SK-N-SH (cell line): ENCODE measurements at regions not wholly inside any gene's neighbourhood (a gene's known extent, or its start where the extent isn't known, plus 50 kb on each side); places are given as distances from the start of the nearest gene placed in this dataset.

Source experiments
- CTCF ChIA-PET: fragments of 300-600, 350-600 bp; formaldehyde crosslinking; extraction: SDS; loops from one replicate; lab custom pipeline; 2021; lab: Yijun Ruan, JAX
- POLR2A ChIA-PET: fragments of 350-600 bp; sonication (Branson Sonifier 250); formaldehyde crosslinking; extraction: SDS; loops from one replicate; lab custom pipeline; 2020; ENCODE audit warnings: antibody characterized with exemption, inconsistent platforms; lab: Yijun Ruan, JAX
- DNase-seq: peaks from one replicate; pipeline ENCODE4 v3.0.0; 2012
- H2AFZ ChIP-seq: fragments of 200-600 bp; sonication (generic); 2 replicates; pipeline ENCODE4 v1.8.1; 2016; ENCODE audit warnings: antibody characterized with exemption, mild to moderate bottlenecking, low read depth
- H3F3A ChIP-seq: fragments of 200-600 bp; sonication (generic); replicated peaks from 2 replicates; pipeline ENCODE3; 2016; ENCODE audit warnings: antibody characterized with exemption, mild to moderate bottlenecking; ENCODE audit not compliant: insufficient read depth
- H3K27ac ChIP-seq, 2 experiments: fragments of 200-500 bp in 1 of 2; fragments of 200-600 bp in 1 of 2; sonication (Bioruptor generic) in 1 of 2; sonication (generic), shearing (Covaris generic) in 1 of 2; 2 replicates each; pipeline versions ENCODE4 v1.5.1 to v1.6.1; 2014 to 2016; ENCODE audit warnings: low read depth in 2 of 2, inconsistent platforms in 1 of 2, low read length in 1 of 2, mild to moderate bottlenecking in 1 of 2, mixed read lengths in 1 of 2
- H3K27me3 ChIP-seq: fragments of 200-600 bp; sonication (generic), shearing (Covaris generic); 2 replicates; pipeline ENCODE4 v1.6.1; 2016; ENCODE audit warnings: mixed run types; ENCODE audit not compliant: insufficient read depth
- H3K36me3 ChIP-seq, 2 experiments: fragments of 200-500 bp in 1 of 2; fragments of 200-600 bp in 1 of 2; sonication (Bioruptor generic) in 1 of 2; sonication (generic) in 1 of 2; replicated peaks in 1 of 2; 2 replicates each; pipeline versions ENCODE3 to v1.5.1; 2014 to 2016; ENCODE audit warnings: low read length in 1 of 2, mild to moderate bottlenecking in 1 of 2; ENCODE audit not compliant: insufficient read depth in 2 of 2, control insufficient read depth in 1 of 2
- H3K4me1 ChIP-seq, 2 experiments: fragments of 200-500 bp in 1 of 2; fragments of 200-600 bp in 1 of 2; sonication (Bioruptor generic) in 1 of 2; sonication (generic), shearing (Covaris generic) in 1 of 2; 2 replicates each; pipeline versions ENCODE4 v1.5.1 to v1.6.1; 2014 to 2016; ENCODE audit warnings: low read depth in 1 of 2, low read length in 1 of 2, mixed run types in 1 of 2; ENCODE audit not compliant: insufficient read depth in 2 of 2, control insufficient read depth in 1 of 2
- H3K4me2 ChIP-seq: fragments of 200-600 bp; sonication (generic), shearing (Covaris generic); 2 replicates; pipeline ENCODE4 v1.6.1; 2017; ENCODE audit warnings: mixed run types
- H3K4me3 ChIP-seq, 2 experiments: fragments of 200-500 bp in 1 of 2; fragments of 200-600 bp in 1 of 2; sonication (Bioruptor generic) in 1 of 2; sonication (generic), shearing (Covaris generic) in 1 of 2; 2 replicates each; pipeline versions ENCODE4 v1.5.1 to v1.8.1; 2014 to 2016; ENCODE audit warnings: low read depth in 2 of 2, inconsistent platforms in 1 of 2, low read length in 1 of 2, mild to moderate bottlenecking in 1 of 2, mixed read lengths in 1 of 2, moderate library complexity in 1 of 2
- H3K79me2 ChIP-seq: fragments of 200-600 bp; sonication (generic); 2 replicates; pipeline ENCODE4 v1.8.1; 2017; ENCODE audit warnings: mild to moderate bottlenecking; ENCODE audit not compliant: insufficient read depth
- H3K9ac ChIP-seq: fragments of 200-600 bp; sonication (generic); 2 replicates; pipeline ENCODE4 v1.6.1; 2017; ENCODE audit warnings: mixed run types
- H3K9me2 ChIP-seq: fragments of 200-600 bp; sonication (generic); 2 replicates; pipeline ENCODE4 v1.6.1; 2017; ENCODE audit warnings: mixed run types
- H3K9me3 ChIP-seq: fragments of 200-600 bp; sonication (generic); 2 replicates; pipeline ENCODE4 v1.6.1; 2017; ENCODE audit warnings: mixed run types, mild to moderate bottlenecking, moderate library complexity
- H4K20me1 ChIP-seq: fragments of 200-600 bp; sonication (generic); 2 replicates; pipeline ENCODE4 v1.6.1; 2017; ENCODE audit warnings: mild to moderate bottlenecking, mixed run types; ENCODE audit not compliant: insufficient read depth
- ELF1 ChIP-seq: IDR thresholded peaks from 2 replicates; pipeline ENCODE4 v1.4.0; 2012
- EP300 ChIP-seq, 2 experiments: IDR thresholded peaks; 2 replicates each; pipeline versions ENCODE4 v1.4.0 to v1.6.1; 2012; ENCODE audit warnings: borderline replicate concordance in 1 of 2, low read depth in 1 of 2, low read length in 1 of 2
- EZH2phosphoT487 ChIP-seq: fragments of 200-600 bp; sonication (generic); IDR thresholded peaks from 2 replicates; pipeline ENCODE4 v1.6.1; 2017; ENCODE audit warnings: low read depth, mixed run types, mild to moderate bottlenecking, antibody characterized with exemption, moderate library complexity, borderline replicate concordance
- FOXJ3 ChIP-seq: sonication (generic); formaldehyde crosslinking; IDR thresholded peaks from 2 replicates; pipeline ENCODE4 v1.5.1; 2020; ENCODE audit warnings: mild to moderate bottlenecking, missing genetic modification reagents
- FOXM1 ChIP-seq: IDR thresholded peaks from 2 replicates; pipeline ENCODE4 v1.4.0; 2012; ENCODE audit warnings: low read depth, mild to moderate bottlenecking
- IRF3 ChIP-seq: fragments of 150-350 bp; IDR thresholded peaks from 2 replicates; pipeline ENCODE4 v1.6.1; 2016; ENCODE audit warnings: mild to moderate bottlenecking, low read depth, low read length
- JUND ChIP-seq: IDR thresholded peaks from 2 replicates; pipeline ENCODE4 v1.4.0; 2012
- MAX ChIP-seq: IDR thresholded peaks from 2 replicates; pipeline ENCODE4 v1.4.0; 2012; ENCODE audit warnings: low read depth
- MEF2A ChIP-seq: IDR thresholded peaks from 2 replicates; pipeline ENCODE4 v1.4.0; 2012; ENCODE audit warnings: low read depth, borderline replicate concordance
- NFIC ChIP-seq: IDR thresholded peaks from 2 replicates; pipeline ENCODE4 v1.4.0; 2012; ENCODE audit warnings: borderline replicate concordance
- NRF1 ChIP-seq: IDR thresholded peaks from 2 replicates; pipeline ENCODE4 v1.6.1; 2012; ENCODE audit warnings: low read depth, mild to moderate bottlenecking, low read length
- PBX3 ChIP-seq: IDR thresholded peaks from 2 replicates; pipeline ENCODE4; 2012
- POLR2AphosphoS5 ChIP-seq: IDR thresholded peaks from 2 replicates; pipeline ENCODE4 v1.6.1; 2012; ENCODE audit warnings: low read depth, low read length
- RAD21 ChIP-seq: IDR thresholded peaks from 2 replicates; pipeline ENCODE4 v1.6.1; 2012; ENCODE audit warnings: mild to moderate bottlenecking, low read length
- RCOR1 ChIP-seq: fragments of 150-350 bp; IDR thresholded peaks from 2 replicates; pipeline ENCODE4 v1.6.1; 2017; ENCODE audit warnings: antibody characterized with exemption, low read length
- RFX5 ChIP-seq: IDR thresholded peaks from 2 replicates; pipeline ENCODE4 v1.6.1; 2012; ENCODE audit warnings: mild to moderate bottlenecking, improper control_type of control experiment, low read length
- RXRA ChIP-seq: IDR thresholded peaks from 2 replicates; pipeline ENCODE4 v1.4.0; 2012; ENCODE audit warnings: low read depth, mild to moderate bottlenecking, borderline replicate concordance
- SIN3A ChIP-seq: IDR thresholded peaks from 2 replicates; pipeline ENCODE4 v1.6.1; 2012; ENCODE audit warnings: low read depth, mild to moderate bottlenecking, low read length, moderate library complexity, borderline replicate concordance
- SMC3 ChIP-seq: IDR thresholded peaks from 2 replicates; pipeline ENCODE4 v1.6.1; 2012; ENCODE audit warnings: low read depth, low read length, improper control_type of control experiment
- TAF1 ChIP-seq: IDR thresholded peaks from 2 replicates; pipeline ENCODE4 v1.6.1; 2012; ENCODE audit warnings: low read depth, mild to moderate bottlenecking, low read length, moderate library complexity, borderline replicate concordance
- USF2 ChIP-seq: fragments of 150-350 bp; IDR thresholded peaks from 2 replicates; pipeline ENCODE4 v1.6.1; 2017; ENCODE audit warnings: antibody characterized with exemption, low read length, low read depth, borderline replicate concordance
- YY1 ChIP-seq: IDR thresholded peaks from 2 replicates; pipeline ENCODE4 v1.4.0; 2012; ENCODE audit warnings: low read depth, mild to moderate bottlenecking
- WGBS: methylation state at CpG from one replicate; pipeline ENCODE4 v1.1.6; 2017; ENCODE audit warnings: low lambda C conversion rate; 5-methylcytosine and 5-hydroxymethylcytosine counted together

- peaks cover 6% of the 10 kb centered on the region; the same call in 1 of the 2 replicates for H3K9me3 ChIP-seq
- H3K27me3 ChIP-seq, result no peaks in the 10 kb centered on the region
- no peak overlapping the region for H3K27ac ChIP-seq
- no peak overlapping the region for H3K9ac ChIP-seq
- POLR2A ChIA-PET, result no interaction called here
- H3K4me3 ChIP-seq, result no peak overlapping the region
- CTCF ChIA-PET, result interaction anchor here (0.8 to 0.9 kb wide), 2 partner anchors 9 to 11 kb away, joined by 3 read pairs; no protein-coding TSS in a partner anchor
- no peaks in the 10 kb centered on the region for H3K36me3 ChIP-seq
- DNase-seq, result no peak
- H3K79me2 ChIP-seq, result no peaks in the 10 kb centered on the region
- H3K4me1 ChIP-seq, result peaks cover 0 to 8% of the 10 kb centered on the region in 2 experiments; a peak in 1 of 4 replicates
- TF ChIP-seq RAD21 (no peak), IRF3 (no peak), NRF1 (no peak), FOXM1 (no peak), EZH2phosphoT487 (no peak), POLR2AphosphoS5 (no peak), RFX5 (no peak), JUND (no peak), MEF2A (no peak), YY1 (no peak), RCOR1 (no peak), SMC3 (no peak), TAF1 (no peak), SIN3A (no peak), PBX3 (no peak)
- H2AFZ ChIP-seq, result no peak overlapping the region
- WGBS, result 80% methylated on average over 2 of the region's 2 CpGs
- H3K9me2 ChIP-seq, result no peaks in the 10 kb centered on the region
- no peaks in the 10 kb centered on the region for H4K20me1 ChIP-seq
- H3F3A ChIP-seq, result peaks cover 4% of the 10 kb centered on the region
- H3K4me2 ChIP-seq, result no peak overlapping the region
Observed at GRCh38 chr3:178396318-178396717, 139.9 kb upstream of the KCNMB2 start.

- TF ChIP-seq EP300 (IDR thresholded peaks at IDR 0.05; ENCODE audit: borderline replicate concordance in 1 of 2, low read depth in 1 of 2, low read length in 1 of 2) (no peak), RCOR1 (no peak), NRF1 (no peak), RXRA (no peak), TAF1 (no peak), RFX5 (no peak), USF2 (no peak), IRF3 (no peak), MEF2A (no peak), ELF1 (no peak), MAX (no peak), POLR2AphosphoS5 (no peak), NFIC (no peak), FOXJ3 (CRISPR knock-in tag) (no peak), PBX3 (no peak)
- TF ChIP-seq, all 33 proteins: peak for 0
- POLR2A ChIA-PET, result no interaction called here
- H3K9me3 ChIP-seq, result peaks cover 6% of the 10 kb centered on the region; the same call in 1 of the 2 replicates
- H3K4me2 ChIP-seq, result no peak overlapping the region
- H3K79me2 ChIP-seq, result no peaks in the 10 kb centered on the region
- H3K4me3 ChIP-seq, result no peak overlapping the region
- WGBS, result 79% methylated on average over 2 of the region's 2 CpGs
- no peak overlapping the region for H3K9ac ChIP-seq
- H4K20me1 ChIP-seq, result no peaks in the 10 kb centered on the region
- no peak overlapping the region for H2AFZ ChIP-seq
- CTCF ChIA-PET, result interaction anchor here (0.7 to 0.9 kb wide), 2 partner anchors 8 to 919 kb away, joined by 3 read pairs; no protein-coding TSS in a partner anchor
- H3K27ac ChIP-seq, result no peak overlapping the region
- no peaks in the 10 kb centered on the region for H3K36me3 ChIP-seq
- no peak for DNase-seq
- H3F3A ChIP-seq, result peaks cover 4% of the 10 kb centered on the region
- no peaks in the 10 kb centered on the region for H3K27me3 ChIP-seq
- H3K4me1 ChIP-seq, result peaks cover 0 to 8% of the 10 kb centered on the region in 2 experiments; a peak in 1 of 4 replicates
- no peaks in the 10 kb centered on the region for H3K9me2 ChIP-seq
Observed at GRCh38 chr3:178397202-178397601, 139.0 kb upstream of the KCNMB2 start.
